ENCODE measurements at regions not wholly inside any gene's neighbourhood (a gene's known extent, or its start where the extent isn't known, plus 50 kb on each side); places are given as distances from the start of the nearest gene placed in this dataset.

GRCh38 chr21:32131164-32131563 is 147.7 kb downstream of the MIS18A start:
- no peak for TF ChIP-seq CTCF (IDR thresholded peaks at IDR 0.05)
- TF ChIP-seq POLR2A (IDR thresholded peaks at IDR 0.05) = no peak
- no peak for TF ChIP-seq POLR2AphosphoS5 (IDR thresholded peaks at IDR 0.05)
- TF ChIP-seq EP300 (IDR thresholded peaks at IDR 0.05) = no peak
